ENCODE measurements at regions not wholly inside any gene's neighbourhood (a gene's known extent, or its start where the extent isn't known, plus 50 kb on each side); places are given as distances from the start of the nearest gene placed in this dataset.

GRCh38 chr2:11074246-11074820, 80.9 kb upstream of the SLC66A3 start:
- TF ChIP-seq EZH2phosphoT487 (IDR thresholded peaks at IDR 0.05; ENCODE audit: borderline replicate concordance, low read length) (no peak), CTCF (IDR thresholded peaks at IDR 0.05; ENCODE audit: low read depth, low read length, poor library complexity, severe bottlenecking) (no peak)
